ENCODE measurements at regions not wholly inside any gene's neighbourhood (a gene's known extent, or its start where the extent isn't known, plus 50 kb on each side); places are given as distances from the start of the nearest gene placed in this dataset.

DNA sequence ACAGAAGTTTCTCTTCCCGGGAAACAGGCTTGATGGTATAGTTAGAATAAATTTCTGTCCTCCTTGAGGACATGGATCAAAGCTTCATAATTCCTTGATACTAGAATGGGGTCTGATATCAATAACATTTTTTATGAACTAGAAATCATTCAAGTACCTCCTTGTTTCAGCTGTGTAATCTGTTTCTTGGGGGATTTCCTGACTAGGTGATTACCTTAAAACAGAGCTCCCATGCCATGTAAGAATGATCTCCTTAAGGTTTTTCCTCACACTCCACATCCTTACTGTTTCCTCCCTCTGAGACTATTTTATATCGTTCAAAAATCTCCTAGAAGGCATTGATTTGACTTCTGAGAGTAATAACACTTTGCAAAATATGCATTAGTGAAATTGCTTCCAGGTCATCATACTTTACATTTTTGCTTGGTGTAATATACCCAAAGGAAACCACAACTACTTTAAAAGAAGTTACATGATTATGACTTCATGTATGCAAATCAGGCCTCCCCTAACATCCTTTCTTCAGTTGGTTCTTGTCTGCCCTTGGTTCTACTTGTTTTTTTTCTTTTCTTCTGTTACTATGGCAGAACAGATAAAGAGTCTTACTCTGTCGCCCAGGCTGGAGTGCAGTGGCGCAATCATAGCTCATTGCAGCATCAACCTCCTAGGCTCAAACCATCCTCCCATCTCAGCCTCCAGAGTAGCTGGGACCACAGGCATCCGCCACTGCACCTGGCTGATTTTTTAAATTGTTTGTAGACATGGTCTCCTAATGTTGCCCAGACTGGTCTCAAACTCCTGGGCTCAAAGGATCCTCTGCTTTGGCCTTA is 388.8 kb downstream of the ZFHX3 start:
- no peak overlapping the region for H3K4me3 ChIP-seq (ENCODE audit: low read depth, low read length)
- TF ChIP-seq CTCF (conservative IDR thresholded peaks at IDR 0.05; ENCODE audit: low read depth, low read length): no peak
- no peak for DNase-seq (ENCODE audit: low read depth)

DNA sequence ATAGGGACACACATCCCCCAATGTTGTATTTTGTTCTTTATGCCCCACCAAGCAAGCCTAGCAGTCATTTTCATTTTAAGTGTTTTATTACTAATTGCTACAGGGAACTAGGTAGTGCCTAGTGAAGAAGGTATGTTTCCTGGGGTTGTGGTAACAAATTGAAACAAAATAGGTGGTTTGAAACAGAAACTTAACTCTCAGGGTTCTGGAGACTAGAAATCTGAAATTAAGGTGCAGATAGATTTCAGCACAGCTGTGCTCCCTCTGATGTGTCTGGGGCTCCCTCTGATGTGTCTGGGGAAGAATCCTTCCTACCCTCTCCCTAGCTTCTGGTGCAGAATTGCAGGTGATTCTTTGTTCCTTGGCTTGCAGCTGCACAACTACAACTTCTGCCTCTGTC is 390.1 kb downstream of the ZFHX3 start:
- TF ChIP-seq CTCF (conservative IDR thresholded peaks at IDR 0.05; ENCODE audit: low read depth, low read length): no peak
- no peak overlapping the region for H3K4me3 ChIP-seq (ENCODE audit: low read depth, low read length)
- no peak for DNase-seq (ENCODE audit: low read depth)

DNA sequence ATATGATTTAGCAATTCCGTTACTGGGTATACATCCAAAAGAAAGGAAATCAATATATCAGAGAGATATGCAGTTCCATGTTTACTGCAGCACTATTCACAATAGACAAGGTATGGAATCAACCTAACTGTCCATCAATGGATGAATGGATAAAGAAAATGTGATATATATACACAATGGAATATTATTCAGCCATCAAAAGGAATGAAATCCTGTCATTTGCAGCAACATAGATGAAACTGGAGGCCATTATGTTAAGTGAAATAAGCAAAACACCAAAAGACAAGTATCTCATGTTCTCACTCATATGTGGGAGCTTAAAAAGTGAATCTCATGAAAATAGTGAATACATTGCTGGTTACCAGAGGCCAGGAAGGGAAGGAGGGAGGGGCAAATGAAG is 390.8 kb downstream of the ZFHX3 start:
- no peak overlapping the region for H3K4me3 ChIP-seq (ENCODE audit: low read depth, low read length)
- no peak for TF ChIP-seq CTCF (conservative IDR thresholded peaks at IDR 0.05; ENCODE audit: low read depth, low read length)
- DNase-seq (ENCODE audit: low read depth): no peak

DNA sequence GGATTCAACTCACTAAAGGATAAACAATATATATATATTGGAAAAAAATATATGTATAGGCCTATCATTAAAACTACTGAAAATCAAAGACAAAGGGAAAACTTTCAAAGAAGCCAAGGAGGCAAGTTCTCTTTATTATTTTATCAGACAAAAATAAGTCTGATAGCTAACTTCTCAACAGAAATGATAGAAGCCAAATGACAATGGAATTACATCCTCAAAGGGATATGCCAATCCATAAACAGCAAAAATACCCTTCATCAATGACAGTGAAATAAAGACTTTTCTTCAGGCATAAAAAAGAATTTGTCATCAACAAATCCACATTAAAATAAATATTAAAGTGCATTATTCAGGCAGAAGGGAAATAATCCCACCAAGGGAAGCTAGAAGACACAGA is 393.4 kb downstream of the ZFHX3 start:
- no peak for TF ChIP-seq CTCF (conservative IDR thresholded peaks at IDR 0.05; ENCODE audit: low read depth, low read length)
- H3K4me3 ChIP-seq (ENCODE audit: low read depth, low read length): no peak overlapping the region
- no peak for DNase-seq (ENCODE audit: low read depth)

- H3K4me3 ChIP-seq (ENCODE audit: low read depth, low read length): no peak overlapping the region
- no peak for TF ChIP-seq CTCF (conservative IDR thresholded peaks at IDR 0.05; ENCODE audit: low read depth, low read length)
- DNase-seq (ENCODE audit: low read depth): no peak
Observed at GRCh38 chr16:72649254-72649944, 398.5 kb downstream of the ZFHX3 start.

DNA sequence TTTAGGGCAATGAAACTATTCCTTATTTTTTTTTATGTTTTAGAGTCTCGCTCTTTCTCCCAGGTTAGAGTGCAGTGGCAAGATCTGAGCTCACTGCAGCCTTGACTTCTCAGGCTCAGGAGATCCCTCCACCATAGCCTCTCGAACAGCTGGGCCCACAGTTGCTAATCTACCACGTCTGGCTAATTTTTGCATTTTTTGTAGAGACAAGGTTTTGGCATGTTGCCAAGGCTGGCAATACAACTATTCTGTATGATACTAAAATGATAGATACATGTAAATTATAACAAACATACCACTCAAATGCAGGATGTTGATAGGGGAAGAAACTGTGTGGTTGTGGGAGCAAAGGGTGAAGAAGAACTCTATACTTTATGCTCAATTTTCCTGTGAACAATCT is 401.3 kb downstream of the ZFHX3 start:
- no peak for DNase-seq (ENCODE audit: low read depth)
- TF ChIP-seq CTCF (conservative IDR thresholded peaks at IDR 0.05; ENCODE audit: low read depth, low read length): no peak
- no peak overlapping the region for H3K4me3 ChIP-seq (ENCODE audit: low read depth, low read length)

All from epithelial cell of proximal tubule (primary cell).